ENCODE measurements at regions not wholly inside any gene's neighbourhood (a gene's known extent, or its start where the extent isn't known, plus 50 kb on each side); places are given as distances from the start of the nearest gene placed in this dataset.
"Not testable (repeated sequence)": the region's sequence is repeated elsewhere in the genome, so short reads cannot be mapped to it uniquely, and the experiment has no call there.

DNA sequence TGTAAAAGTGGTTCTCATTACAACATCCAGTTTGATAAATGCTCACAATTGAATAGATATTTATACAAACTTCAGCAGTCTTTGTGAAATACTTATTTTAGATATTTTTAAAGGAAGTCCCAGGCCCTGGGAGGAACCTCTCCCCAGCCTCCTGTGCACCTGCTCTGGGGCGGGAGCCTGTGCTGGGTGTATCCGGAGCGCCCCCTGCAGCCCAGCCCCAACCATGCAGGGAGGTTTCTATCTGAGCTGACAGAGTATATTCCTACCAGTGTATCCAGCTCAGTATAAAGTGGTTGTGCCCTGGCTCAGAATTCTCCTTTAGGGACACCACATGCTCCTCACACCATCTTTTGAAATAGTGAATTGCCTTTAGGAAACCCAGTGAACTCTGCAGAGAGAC is 851.8 kb downstream of the TMEM121 start:
- no peaks in the 10 kb centered on the region for H3K27me3 ChIP-seq
- no peaks in the 10 kb centered on the region for H3K9me3 ChIP-seq (ENCODE audit: low read depth)
- TF ChIP-seq, protein P1, sequence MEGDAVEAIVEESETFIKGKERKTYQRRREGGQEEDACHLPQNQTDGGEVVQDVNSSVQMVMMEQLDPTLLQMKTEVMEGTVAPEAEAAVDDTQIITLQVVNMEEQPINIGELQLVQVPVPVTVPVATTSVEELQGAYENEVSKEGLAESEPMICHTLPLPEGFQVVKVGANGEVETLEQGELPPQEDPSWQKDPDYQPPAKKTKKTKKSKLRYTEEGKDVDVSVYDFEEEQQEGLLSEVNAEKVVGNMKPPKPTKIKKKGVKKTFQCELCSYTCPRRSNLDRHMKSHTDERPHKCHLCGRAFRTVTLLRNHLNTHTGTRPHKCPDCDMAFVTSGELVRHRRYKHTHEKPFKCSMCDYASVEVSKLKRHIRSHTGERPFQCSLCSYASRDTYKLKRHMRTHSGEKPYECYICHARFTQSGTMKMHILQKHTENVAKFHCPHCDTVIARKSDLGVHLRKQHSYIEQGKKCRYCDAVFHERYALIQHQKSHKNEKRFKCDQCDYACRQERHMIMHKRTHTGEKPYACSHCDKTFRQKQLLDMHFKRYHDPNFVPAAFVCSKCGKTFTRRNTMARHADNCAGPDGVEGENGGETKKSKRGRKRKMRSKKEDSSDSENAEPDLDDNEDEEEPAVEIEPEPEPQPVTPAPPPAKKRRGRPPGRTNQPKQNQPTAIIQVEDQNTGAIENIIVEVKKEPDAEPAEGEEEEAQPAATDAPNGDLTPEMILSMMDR (IDR thresholded peaks at IDR 0.05; ENCODE audit: low read depth, low read length): no peak
- no peaks in the 10 kb centered on the region for H3K36me3 ChIP-seq
- no peak overlapping the region for H3K4me3 ChIP-seq
- no peaks in the 10 kb centered on the region for H3K4me1 ChIP-seq (ENCODE audit: low read depth)
- H3K27ac ChIP-seq: no peak overlapping the region
- DNase-seq (ENCODE audit: low read depth in 1 of 2, low spot score in 1 of 2): no peak

DNA sequence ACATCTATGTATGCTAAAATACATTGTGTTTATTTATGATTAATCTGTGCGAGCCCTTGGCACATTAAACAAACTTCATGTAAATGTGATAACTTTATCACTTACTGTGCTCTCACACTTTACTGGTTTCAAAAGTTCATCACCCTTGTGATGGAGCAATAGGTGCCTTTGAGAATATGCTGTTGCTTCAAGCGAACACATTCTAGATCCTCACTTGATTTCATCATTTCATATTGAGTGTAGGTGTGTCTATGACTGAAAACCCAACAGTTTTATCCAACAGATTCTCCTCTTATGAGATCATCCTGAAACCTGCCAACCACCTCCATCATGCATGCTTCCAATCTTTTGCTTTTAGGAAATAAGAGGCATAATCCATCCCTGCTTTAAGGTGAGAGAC is 854.4 kb downstream of the TMEM121 start:
- TF ChIP-seq, protein P1 (IDR thresholded peaks at IDR 0.05; ENCODE audit: low read depth, low read length): no peak
- no peaks in the 10 kb centered on the region for H3K27me3 ChIP-seq
- no peak overlapping the region for H3K4me3 ChIP-seq
- H3K4me1 ChIP-seq (ENCODE audit: low read depth): no peaks in the 10 kb centered on the region
- no peaks in the 10 kb centered on the region for H3K9me3 ChIP-seq (ENCODE audit: low read depth)
- no peaks in the 10 kb centered on the region for H3K36me3 ChIP-seq
- DNase-seq (ENCODE audit: low read depth in 1 of 2, low spot score in 1 of 2): no peak
- no peak overlapping the region for H3K27ac ChIP-seq

DNA sequence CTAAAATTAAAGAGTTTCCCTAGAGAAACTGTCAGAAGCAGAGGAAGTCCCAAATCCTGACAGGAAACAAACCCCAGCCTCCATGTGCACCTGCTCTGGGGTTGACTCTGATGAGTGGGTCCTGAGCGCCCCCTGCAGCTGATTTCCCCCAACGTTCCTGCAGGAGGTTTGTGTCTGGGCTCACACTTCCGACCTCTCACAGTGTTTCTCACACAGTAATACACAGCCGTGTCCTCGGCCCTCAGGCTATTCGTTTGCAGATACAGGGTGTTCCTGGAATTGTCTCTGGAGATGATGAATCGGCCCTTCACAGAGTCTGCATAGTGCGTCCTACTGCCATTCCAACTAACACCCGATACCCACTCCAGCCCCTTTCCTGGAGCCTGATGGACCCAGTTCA is 862.8 kb downstream of the TMEM121 start:
- H3K9me3 ChIP-seq (ENCODE audit: low read depth); DNase-seq (ENCODE audit: low read depth in 1 of 2, low spot score in 1 of 2); H3K36me3 ChIP-seq; H3K27ac ChIP-seq; H3K27me3 ChIP-seq; H3K4me3 ChIP-seq; H3K4me1 ChIP-seq (ENCODE audit: low read depth): not testable (repeated sequence)

DNA sequence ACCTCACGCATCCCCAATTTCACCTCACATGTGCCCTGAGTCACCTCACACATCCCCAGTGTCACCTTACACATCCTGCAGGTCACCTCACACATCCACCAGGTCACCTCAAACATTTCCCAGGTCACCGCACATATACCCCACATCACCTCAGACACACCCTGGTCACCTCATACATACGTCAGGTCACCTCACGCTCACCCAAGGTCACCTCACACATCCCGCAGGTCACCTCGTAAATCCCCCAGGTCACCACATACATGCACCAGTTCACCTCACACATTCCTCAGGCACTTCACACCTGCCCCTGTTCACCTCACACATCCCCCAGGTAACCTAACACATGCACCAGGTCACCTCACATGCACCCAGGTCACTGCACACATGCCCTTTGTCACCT is 864.0 kb downstream of the TMEM121 start:
- no peaks in the 10 kb centered on the region for H3K27me3 ChIP-seq
- no peaks in the 10 kb centered on the region for H3K9me3 ChIP-seq (ENCODE audit: low read depth)
- TF ChIP-seq, protein P1 (IDR thresholded peaks at IDR 0.05; ENCODE audit: low read depth, low read length): no peak

DNA sequence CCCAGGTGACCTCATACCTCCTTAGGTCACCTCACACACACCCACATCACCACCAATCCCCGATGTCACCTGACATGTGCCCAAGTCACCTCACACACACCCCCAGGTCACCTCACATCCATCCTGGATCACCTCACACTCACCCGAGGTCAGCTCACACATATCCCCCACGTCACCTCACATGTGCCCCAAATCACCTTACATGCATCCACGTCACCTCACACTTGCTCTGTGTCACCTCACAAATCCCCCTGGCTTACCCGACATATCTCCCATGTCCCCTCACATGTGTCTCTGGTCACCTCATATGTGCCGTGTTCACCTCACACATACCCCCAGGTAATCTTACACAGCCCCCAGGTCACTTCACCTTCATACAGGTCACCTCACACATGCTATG is 864.6 kb downstream of the TMEM121 start:
- no peaks in the 10 kb centered on the region for H3K9me3 ChIP-seq (ENCODE audit: low read depth)

More for the DNA sequence above, 864.0 kb downstream of the TMEM121 start:
- H3K36me3 ChIP-seq: no peaks in the 10 kb centered on the region
- no peaks in the 10 kb centered on the region for H3K4me1 ChIP-seq (ENCODE audit: low read depth)
- DNase-seq (ENCODE audit: low read depth in 1 of 2, low spot score in 1 of 2): no peak
- H3K27ac ChIP-seq: no peak overlapping the region
- H3K4me3 ChIP-seq: no peak overlapping the region

DNA sequence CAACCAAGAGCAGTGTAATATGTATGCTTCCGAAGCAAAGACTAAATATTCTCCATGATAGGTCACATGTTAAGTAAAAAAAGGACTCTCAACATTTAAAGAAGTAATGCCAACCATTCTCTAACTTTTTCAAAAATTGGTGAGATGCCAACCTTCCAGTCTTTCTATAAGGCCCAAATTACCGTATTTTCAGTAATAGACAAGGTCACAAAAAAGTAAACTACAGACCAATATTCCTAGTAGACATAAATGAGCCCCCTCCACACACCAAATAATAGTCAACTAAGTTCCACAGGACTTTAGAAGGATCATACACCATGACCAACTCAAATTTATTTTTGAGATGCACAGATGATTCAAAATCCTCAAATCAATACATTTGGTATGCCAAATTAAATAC is 867.4 kb downstream of the TMEM121 start:
- no peaks in the 10 kb centered on the region for H3K27me3 ChIP-seq
- TF ChIP-seq, protein P1 (IDR thresholded peaks at IDR 0.05; ENCODE audit: low read depth, low read length): no peak
- no peak overlapping the region for H3K4me3 ChIP-seq
- no peaks in the 10 kb centered on the region for H3K36me3 ChIP-seq
- DNase-seq (ENCODE audit: low read depth in 1 of 2, low spot score in 1 of 2): no peak
- no peak overlapping the region for H3K27ac ChIP-seq
- no peaks in the 10 kb centered on the region for H3K9me3 ChIP-seq (ENCODE audit: low read depth)
- no peaks in the 10 kb centered on the region for H3K4me1 ChIP-seq (ENCODE audit: low read depth)

More for the DNA sequence above, 864.6 kb downstream of the TMEM121 start:
- Histone ChIP-seq H3K27ac (no peak overlapping the region), H3K36me3 (no peaks in the 10 kb centered on the region), H3K4me3 (no peak overlapping the region), H3K4me1 (ENCODE audit: low read depth) (no peaks in the 10 kb centered on the region), H3K27me3 (no peaks in the 10 kb centered on the region)
- DNase-seq (ENCODE audit: low read depth in 1 of 2, low spot score in 1 of 2): no peak
- TF ChIP-seq, protein P1 (IDR thresholded peaks at IDR 0.05; ENCODE audit: low read depth, low read length): no peak
